ENCODE measurements at regions not wholly inside any gene's neighbourhood (a gene's known extent, or its start where the extent isn't known, plus 50 kb on each side); places are given as distances from the start of the nearest gene placed in this dataset.

DNA sequence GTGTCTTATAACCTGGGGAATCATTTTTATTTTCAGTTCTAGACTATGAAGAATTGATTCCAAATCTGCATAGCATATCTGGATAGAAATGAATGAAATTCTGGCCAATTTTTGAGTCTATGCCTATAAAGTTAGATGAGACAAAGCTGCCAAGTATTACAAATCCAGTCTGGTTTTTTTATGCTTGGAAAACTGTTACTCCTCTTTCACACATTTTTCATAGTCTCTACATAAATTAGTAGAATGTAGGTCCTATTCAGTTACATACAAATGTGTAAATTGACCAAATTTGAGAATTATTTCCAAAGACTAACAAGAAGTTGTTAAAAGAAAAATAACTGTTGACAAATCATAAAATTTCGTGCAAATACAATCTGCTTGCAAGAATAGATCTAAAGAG, 1505.2 kb downstream of the AMY1C start:
- TF ChIP-seq, protein P1, sequence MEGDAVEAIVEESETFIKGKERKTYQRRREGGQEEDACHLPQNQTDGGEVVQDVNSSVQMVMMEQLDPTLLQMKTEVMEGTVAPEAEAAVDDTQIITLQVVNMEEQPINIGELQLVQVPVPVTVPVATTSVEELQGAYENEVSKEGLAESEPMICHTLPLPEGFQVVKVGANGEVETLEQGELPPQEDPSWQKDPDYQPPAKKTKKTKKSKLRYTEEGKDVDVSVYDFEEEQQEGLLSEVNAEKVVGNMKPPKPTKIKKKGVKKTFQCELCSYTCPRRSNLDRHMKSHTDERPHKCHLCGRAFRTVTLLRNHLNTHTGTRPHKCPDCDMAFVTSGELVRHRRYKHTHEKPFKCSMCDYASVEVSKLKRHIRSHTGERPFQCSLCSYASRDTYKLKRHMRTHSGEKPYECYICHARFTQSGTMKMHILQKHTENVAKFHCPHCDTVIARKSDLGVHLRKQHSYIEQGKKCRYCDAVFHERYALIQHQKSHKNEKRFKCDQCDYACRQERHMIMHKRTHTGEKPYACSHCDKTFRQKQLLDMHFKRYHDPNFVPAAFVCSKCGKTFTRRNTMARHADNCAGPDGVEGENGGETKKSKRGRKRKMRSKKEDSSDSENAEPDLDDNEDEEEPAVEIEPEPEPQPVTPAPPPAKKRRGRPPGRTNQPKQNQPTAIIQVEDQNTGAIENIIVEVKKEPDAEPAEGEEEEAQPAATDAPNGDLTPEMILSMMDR (IDR thresholded peaks at IDR 0.05), result no peak
- TF ChIP-seq ZFX (IDR thresholded peaks at IDR 0.05; ENCODE audit: borderline replicate concordance), result no peak
